GM19397 (cell line): ENCODE measurements at regions not wholly inside any gene's neighbourhood (a gene's known extent, or its start where the extent isn't known, plus 50 kb on each side); places are given as distances from the start of the nearest gene placed in this dataset.

Source experiments
- ATAC-seq: cut with Tn5 transposase; IDR thresholded peaks from one replicate; pipeline ENCODE4 v1.9.1; 2021; ENCODE audit warnings: mild to moderate bottlenecking, moderate library complexity; ENCODE audit not compliant: unreplicated experiment

- ATAC-seq: no peak
These were observed 324.9 kb upstream of the SNX7 start for GRCh38 chr1:98336472-98337083.

- no peak for ATAC-seq
These were observed 327.6 kb upstream of the SNX7 start for GRCh38 chr1:98333936-98334335.

DNA sequence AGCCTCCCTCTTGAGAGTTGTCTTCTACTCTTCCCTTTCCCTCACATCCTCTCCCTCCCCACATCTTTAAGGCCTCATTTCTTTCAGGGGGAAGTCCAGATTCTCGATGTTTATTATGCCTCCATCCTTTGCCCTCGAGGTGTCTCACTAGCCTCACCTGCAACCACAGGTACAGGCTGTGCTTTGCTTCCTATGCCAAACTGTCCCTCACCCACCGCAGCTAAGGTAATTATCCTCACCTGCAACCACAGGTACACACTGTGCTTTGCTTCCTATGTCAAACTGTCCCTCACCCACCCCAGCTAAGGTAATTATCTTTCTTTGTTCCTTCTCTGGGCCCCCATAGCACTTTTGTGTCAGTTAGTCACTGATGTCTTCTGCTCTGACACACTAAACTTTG lies 328.1 kb upstream of the SNX7 start:
- ATAC-seq: no peak

GRCh38 chr1:98331718-98332311 lies 329.7 kb upstream of the SNX7 start:
- no peak for ATAC-seq

GRCh38 chr1:98331243-98331642 lies 330.3 kb upstream of the SNX7 start:
- no peak for ATAC-seq

DNA sequence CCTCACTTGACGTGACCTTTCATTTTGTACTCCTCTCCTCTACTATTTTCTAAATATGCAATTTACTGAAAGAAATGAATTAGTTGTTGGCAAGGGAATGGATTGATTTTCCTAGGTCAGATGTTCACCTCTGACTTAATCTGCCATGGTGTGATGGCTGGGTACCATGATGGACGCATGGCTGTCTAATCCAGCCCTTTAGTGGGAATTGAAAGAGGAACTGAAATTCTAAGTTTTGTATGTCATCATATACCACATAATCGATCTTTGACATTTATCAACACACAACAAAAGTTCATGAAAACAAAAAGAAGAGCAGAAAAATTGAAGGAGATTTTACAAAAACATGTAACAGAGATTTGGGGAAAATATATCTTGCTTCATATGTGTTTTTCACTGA lies 331.3 kb upstream of the SNX7 start:
- no peak for ATAC-seq

DNA sequence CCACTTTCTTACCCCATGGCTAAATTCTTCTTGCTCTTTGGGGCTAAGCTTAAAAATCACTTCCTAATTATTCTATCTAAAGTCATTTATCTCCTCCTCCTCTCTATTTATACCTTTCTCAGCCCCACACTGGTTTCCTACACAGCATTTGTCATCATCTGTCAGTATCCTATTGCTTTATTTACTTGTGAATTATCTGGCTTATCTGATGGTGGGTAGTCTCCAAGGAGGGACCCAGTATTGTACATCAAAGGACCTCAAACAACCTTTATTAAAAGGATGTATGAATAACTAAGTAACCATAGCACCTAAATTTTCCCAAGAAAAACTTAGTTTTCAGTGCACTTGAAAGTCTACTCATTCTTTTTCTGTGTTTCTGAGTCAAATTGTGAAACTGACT lies 332.7 kb upstream of the SNX7 start:
- no peak for ATAC-seq

DNA sequence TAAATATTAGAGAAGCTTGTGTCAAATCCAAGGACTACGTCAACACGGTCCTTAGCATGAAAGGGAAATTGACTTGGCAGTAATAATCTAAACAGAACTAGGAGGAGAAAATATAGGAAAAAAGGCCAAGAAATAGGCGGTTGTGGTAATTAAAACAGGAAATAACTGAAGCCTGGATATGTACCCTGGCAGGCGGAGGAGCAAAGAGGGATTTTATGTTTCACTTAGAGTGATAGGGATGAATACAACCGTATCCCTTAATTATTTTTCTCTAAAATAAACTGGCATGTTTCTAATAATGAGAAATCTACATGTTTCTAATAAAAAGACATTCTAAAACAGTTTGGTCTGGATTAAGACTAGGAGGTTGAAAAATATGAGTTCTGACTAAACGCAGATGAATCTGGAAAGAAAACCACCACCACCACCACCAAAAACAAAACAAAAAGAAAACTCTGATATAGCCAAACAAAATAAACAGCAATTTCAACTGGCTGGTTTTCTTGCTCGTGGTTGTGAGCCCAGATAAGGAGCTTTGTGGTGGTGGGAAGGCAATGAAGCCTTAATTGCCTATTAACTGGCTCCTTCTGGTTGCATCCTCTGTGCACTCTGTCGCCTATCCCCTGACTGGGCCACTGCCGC lies 334.2 kb upstream of the SNX7 start:
- ATAC-seq: no peak

GRCh38 chr1:98325646-98326440 lies 335.7 kb upstream of the SNX7 start:
- no peak for ATAC-seq

GRCh38 chr1:98323906-98324358 lies 337.6 kb upstream of the SNX7 start:
- no peak for ATAC-seq

- no peak for ATAC-seq
These were observed 338.1 kb upstream of the SNX7 start for GRCh38 chr1:98323388-98323787.

DNA sequence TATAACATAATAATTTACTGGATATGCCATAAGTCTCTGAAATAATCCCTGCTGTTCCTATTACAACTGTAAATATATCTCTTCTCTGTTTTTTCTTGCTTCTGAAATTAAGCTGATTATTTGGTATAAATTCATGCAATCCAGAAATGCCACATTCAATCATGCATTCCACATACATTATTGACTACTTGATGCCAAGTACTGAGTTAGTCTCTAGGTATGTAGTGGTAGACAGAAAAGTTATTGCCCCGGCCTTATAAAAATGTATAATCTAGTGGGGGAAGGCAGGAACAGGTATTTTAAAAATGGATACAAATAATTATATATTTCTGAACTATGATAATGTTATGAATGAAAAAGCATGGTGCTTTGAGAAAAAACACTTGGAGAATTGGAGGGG lies 338.6 kb upstream of the SNX7 start:
- no peak for ATAC-seq

DNA sequence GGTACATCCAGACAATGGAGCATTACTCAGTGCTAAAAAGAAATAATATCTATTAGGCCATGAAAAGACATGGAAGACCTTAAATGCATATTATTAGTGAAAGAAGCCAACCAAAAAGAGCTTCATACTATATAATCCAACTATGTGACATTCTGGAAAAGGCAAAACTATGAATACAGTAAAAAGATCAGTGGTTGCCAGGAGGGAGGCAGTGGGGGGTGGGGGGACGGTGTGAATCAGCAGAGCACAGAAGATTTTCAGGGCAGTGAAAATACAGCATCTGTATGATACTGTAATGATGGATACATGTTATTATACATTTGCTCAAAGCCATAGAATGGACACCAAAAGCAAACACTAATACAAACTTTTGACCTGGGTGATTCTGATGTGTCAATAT lies 339.4 kb upstream of the SNX7 start:
- no peak for ATAC-seq

GRCh38 chr1:98321191-98321590 lies 340.3 kb upstream of the SNX7 start:
- ATAC-seq: no peak

GRCh38 chr1:98316286-98316905 lies 345.1 kb upstream of the SNX7 start:
- no peak for ATAC-seq

GRCh38 chr1:98315309-98315708 lies 346.2 kb upstream of the SNX7 start:
- no peak for ATAC-seq

DNA sequence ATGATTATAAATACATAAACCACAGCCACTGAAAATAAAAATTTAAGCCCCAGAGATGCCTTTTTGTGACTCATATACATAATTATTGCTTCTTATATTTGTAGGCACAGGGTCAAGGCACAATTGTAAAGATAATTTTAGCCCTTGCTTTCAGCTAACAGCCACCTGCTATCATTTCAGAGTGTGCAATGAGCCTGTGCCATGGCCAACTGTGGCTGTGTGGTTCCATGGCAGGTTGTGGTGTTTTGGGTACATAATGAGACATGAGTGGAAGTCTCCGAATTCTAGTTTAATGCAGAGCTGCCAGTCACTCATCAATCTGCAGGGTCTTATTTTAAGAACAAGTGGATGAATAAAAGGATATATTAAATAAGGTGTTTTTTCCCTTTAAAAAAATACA lies 346.9 kb upstream of the SNX7 start:
- ATAC-seq: no peak

DNA sequence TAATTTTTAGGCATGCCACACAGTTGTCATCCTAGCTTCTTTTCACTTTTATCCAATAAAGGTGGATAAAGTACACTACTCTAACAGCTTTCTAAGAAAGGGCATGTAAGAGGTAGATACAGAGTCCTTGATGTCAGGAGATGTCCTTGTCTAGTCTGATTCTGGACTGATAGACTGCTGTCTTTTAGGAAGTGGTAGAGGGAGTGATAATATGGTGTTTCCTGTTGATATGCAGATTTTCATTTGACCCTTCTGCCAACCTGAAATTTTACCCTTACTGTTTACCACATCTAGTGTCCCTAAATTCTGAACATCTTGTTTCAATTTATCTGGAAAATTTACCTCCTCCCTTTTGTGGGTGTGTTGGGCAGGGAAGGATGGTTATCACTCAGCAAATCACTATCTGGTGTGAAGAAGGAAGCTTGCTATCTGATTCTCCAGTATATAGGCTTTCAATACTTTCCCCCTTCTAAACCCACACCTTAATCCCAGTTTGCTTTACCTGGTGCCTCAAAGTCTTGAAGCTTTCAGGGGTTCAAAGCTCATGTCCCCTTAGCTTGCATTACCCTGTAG lies 354.9 kb upstream of the SNX7 start:
- ATAC-seq: no peak

GRCh38 chr1:98305362-98305761 lies 356.2 kb upstream of the SNX7 start:
- no peak for ATAC-seq

GRCh38 chr1:98304888-98305287 lies 356.6 kb upstream of the SNX7 start:
- ATAC-seq: no peak

DNA sequence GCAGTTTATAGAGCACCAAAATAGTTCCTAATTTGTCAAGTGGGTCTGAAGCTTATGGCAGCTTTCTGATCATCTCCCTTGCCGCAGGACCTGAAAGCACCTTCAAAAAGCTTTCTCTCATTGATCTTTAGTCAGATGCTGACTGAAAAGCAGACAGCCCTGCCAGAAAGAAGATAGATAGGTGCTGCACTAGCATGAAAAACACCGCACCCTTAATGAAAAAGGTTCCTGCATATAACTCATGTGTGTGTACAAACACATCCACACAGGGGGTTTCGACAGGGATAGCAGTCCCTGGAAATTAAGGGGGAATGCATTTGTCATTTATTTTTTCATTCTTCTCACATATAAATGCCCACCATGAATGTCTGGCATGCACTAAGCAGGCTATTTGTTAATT lies 361.7 kb upstream of the SNX7 start:
- no peak for ATAC-seq
